Glutamatergic neuron (in vitro differentiated cells): ENCODE measurements at regions not wholly inside any gene's neighbourhood (a gene's known extent, or its start where the extent isn't known, plus 50 kb on each side); places are given as distances from the start of the nearest gene placed in this dataset.

Experiments
- DNase-seq: peaks from one replicate; pipeline ENCODE4 v3.0.0; 2022
- H3K27ac Mint-ChIP-seq: one replicate; pipeline ENCODE4 v1.8.0; 2020; ENCODE audit warnings: mild to moderate bottlenecking, mixed read lengths, inconsistent platforms; ENCODE audit not compliant: unreplicated experiment
- H3K27me3 Mint-ChIP-seq: one replicate; pipeline ENCODE4 v1.8.0; 2020; ENCODE audit warnings: mild to moderate bottlenecking, moderate library complexity, mixed read lengths, inconsistent platforms; ENCODE audit not compliant: unreplicated experiment
- H3K36me3 Mint-ChIP-seq: one replicate; pipeline ENCODE4 v1.8.0; 2020; ENCODE audit warnings: mild to moderate bottlenecking, mixed read lengths, inconsistent platforms; ENCODE audit not compliant: unreplicated experiment
- H3K4me1 Mint-ChIP-seq: one replicate; pipeline ENCODE4 v1.8.0; 2020; ENCODE audit warnings: mild to moderate bottlenecking, low read depth, mixed read lengths, inconsistent platforms; ENCODE audit not compliant: unreplicated experiment
- H3K4me3 Mint-ChIP-seq: one replicate; pipeline ENCODE4 v1.8.0; 2020; ENCODE audit warnings: mild to moderate bottlenecking, mixed read lengths, inconsistent platforms; ENCODE audit not compliant: unreplicated experiment
- H3K9me3 Mint-ChIP-seq: one replicate; pipeline ENCODE4 v1.8.0; 2020; ENCODE audit warnings: mild to moderate bottlenecking, moderate library complexity, mixed read lengths, inconsistent platforms; ENCODE audit not compliant: unreplicated experiment
- CTCF ChIP-seq: fragments of 200-600 bp; sonication (generic); IDR thresholded peaks from one replicate; pipeline ENCODE4 v1.5.0; 2021; ENCODE audit not compliant: partially characterized antibody, unreplicated experiment

GRCh38 chr4:183790661-183791060 lies 114.4 kb upstream of the STOX2 start:
- no peak overlapping the region for H3K27ac Mint-ChIP-seq
- peaks cover 4% of the 10 kb centered on the region for H3K36me3 Mint-ChIP-seq
- H3K9me3 Mint-ChIP-seq: peaks cover 6% of the 10 kb centered on the region
- no peak overlapping the region for H3K4me3 Mint-ChIP-seq
- no peak for TF ChIP-seq CTCF
- H3K27me3 Mint-ChIP-seq: no peaks in the 10 kb centered on the region
- DNase-seq: no peak
- no peaks in the 10 kb centered on the region for H3K4me1 Mint-ChIP-seq

- H3K9me3 Mint-ChIP-seq: peaks cover 7% of the 10 kb centered on the region
- peak overlapping the region; percentile 17 for H3K27ac Mint-ChIP-seq
- H3K4me1 Mint-ChIP-seq: peaks cover 4% of the 10 kb centered on the region
- DNase-seq: peak; percentile 18
- H3K36me3 Mint-ChIP-seq: peaks cover 6% of the 10 kb centered on the region
- peak overlapping the region; percentile 82 for H3K4me3 Mint-ChIP-seq
- TF ChIP-seq CTCF: no peak
- H3K27me3 Mint-ChIP-seq: peaks cover 11% of the 10 kb centered on the region
Observed at GRCh38 chr4:183797011-183797444, 108.1 kb upstream of the STOX2 start.

GRCh38 chr4:183797445-183798300 lies 107.4 kb upstream of the STOX2 start:
- peak; percentile 60 for DNase-seq
- Mint-ChIP-seq H3K27me3 (peaks cover 11% of the 10 kb centered on the region), H3K36me3 (peaks cover 6% of the 10 kb centered on the region), H3K4me3 (peak overlapping the region; percentile 67), H3K4me1 (peaks cover 4% of the 10 kb centered on the region), H3K27ac (no peak overlapping the region), H3K9me3 (peaks cover 7% of the 10 kb centered on the region)
- TF ChIP-seq CTCF: no peak

- Mint-ChIP-seq H3K4me3 (peak overlapping the region; percentile 79), H3K27me3 (peaks cover 11% of the 10 kb centered on the region), H3K27ac (no peak overlapping the region), H3K4me1 (peaks cover 4% of the 10 kb centered on the region), H3K9me3 (peaks cover 7% of the 10 kb centered on the region), H3K36me3 (peaks cover 6% of the 10 kb centered on the region)
- TF ChIP-seq CTCF: no peak
- peak; percentile 27 for DNase-seq
Observed at GRCh38 chr4:183798301-183799253, 106.5 kb upstream of the STOX2 start.
